Tibial nerve (tissue), 4 donors: ENCODE measurements at regions not wholly inside any gene's neighbourhood (a gene's known extent, or its start where the extent isn't known, plus 50 kb on each side); places are given as distances from the start of the nearest gene placed in this dataset.

Experiments used
- EP300 ChIP-seq, 2 donors: sonication (generic); formaldehyde crosslinking; IDR thresholded peaks; one replicate each; pipeline ENCODE4 v1.6.1; 2017; ENCODE audit warnings: antibody characterized with exemption in 2 of 2, mild to moderate bottlenecking in 1 of 2
- POLR2A ChIP-seq, 2 donors: fragments of 450-650 bp; IDR thresholded peaks; one replicate each; pipeline ENCODE4 v1.6.1; 2017; ENCODE audit warnings: antibody characterized with exemption in 2 of 2, mild to moderate bottlenecking in 2 of 2, moderate library complexity in 2 of 2
- TF ChIP-seq, protein P1 (sequence below), 5 experiments: fragments of 200-600 bp in 3 of 5; fragments of 450-650 bp in 2 of 5; sonication (generic) in 3 of 5; IDR thresholded peaks; one replicate each; pipeline ENCODE4 v1.5.1; 2016 to 2019; ENCODE audit warnings: antibody characterized with exemption in 5 of 5, mild to moderate bottlenecking in 3 of 5, moderate library complexity in 2 of 5

DNA sequence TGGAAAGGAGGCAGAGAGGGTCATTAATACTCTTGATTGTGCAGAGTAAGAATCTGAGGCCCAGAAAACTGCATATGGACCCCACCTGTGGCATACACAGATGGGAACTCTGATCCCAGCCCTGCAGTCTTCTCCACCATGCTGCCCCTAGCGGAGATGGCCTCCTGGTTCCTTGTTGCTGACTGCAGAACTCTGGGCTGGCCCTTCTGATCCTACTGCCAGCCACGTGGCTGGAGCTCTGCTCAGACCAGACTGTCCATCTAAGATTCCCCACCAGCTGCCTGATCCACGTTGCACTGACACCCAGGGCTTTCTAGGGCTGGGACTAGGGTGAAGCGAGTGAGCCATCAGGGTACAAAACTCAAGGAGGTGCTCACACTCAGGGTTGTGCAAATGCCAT, 245.7 kb upstream of the NR4A3 start:
- TF ChIP-seq, protein P1, sequence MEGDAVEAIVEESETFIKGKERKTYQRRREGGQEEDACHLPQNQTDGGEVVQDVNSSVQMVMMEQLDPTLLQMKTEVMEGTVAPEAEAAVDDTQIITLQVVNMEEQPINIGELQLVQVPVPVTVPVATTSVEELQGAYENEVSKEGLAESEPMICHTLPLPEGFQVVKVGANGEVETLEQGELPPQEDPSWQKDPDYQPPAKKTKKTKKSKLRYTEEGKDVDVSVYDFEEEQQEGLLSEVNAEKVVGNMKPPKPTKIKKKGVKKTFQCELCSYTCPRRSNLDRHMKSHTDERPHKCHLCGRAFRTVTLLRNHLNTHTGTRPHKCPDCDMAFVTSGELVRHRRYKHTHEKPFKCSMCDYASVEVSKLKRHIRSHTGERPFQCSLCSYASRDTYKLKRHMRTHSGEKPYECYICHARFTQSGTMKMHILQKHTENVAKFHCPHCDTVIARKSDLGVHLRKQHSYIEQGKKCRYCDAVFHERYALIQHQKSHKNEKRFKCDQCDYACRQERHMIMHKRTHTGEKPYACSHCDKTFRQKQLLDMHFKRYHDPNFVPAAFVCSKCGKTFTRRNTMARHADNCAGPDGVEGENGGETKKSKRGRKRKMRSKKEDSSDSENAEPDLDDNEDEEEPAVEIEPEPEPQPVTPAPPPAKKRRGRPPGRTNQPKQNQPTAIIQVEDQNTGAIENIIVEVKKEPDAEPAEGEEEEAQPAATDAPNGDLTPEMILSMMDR (IDR thresholded peaks at IDR 0.05) = no peak
- no peak for TF ChIP-seq EP300 (IDR thresholded peaks at IDR 0.05)
- no peak for TF ChIP-seq POLR2A (IDR thresholded peaks at IDR 0.05)
